Stimulated activated memory B cell treated with anti-CD40 and anti-IgM and Interleukin-4, amounts not matched to agents 10 μg/mL and 1 μg/mL and 100 μg/mL, for 72 hours (primary cell): ENCODE measurements at regions not wholly inside any gene's neighbourhood (a gene's known extent, or its start where the extent isn't known, plus 50 kb on each side); places are given as distances from the start of the nearest gene placed in this dataset.
"Not testable (repeated sequence)": the region's sequence is repeated elsewhere in the genome, so short reads cannot be mapped to it uniquely, and the experiment has no call there.

Experiments
- ATAC-seq: fragments of 150-1000 bp; cut with Tn5 transposase; 2 replicates; pipeline ENCODE4 v1.10.0; 2021
- H3K27ac Mint-ChIP-seq: one replicate; pipeline ENCODE4 v1.8.0; 2022; ENCODE audit warnings: mild to moderate bottlenecking, mixed read lengths
- H3K27me3 Mint-ChIP-seq: one replicate; pipeline ENCODE4 v1.8.0; 2022; ENCODE audit warnings: mixed read lengths
- H3K36me3 Mint-ChIP-seq: one replicate; pipeline ENCODE4 v1.8.0; 2022; ENCODE audit warnings: mixed read lengths
- H3K4me1 Mint-ChIP-seq: one replicate; pipeline ENCODE4 v1.8.0; 2022; ENCODE audit warnings: mixed read lengths
- H3K4me3 Mint-ChIP-seq: one replicate; pipeline ENCODE4 v1.8.0; 2022; ENCODE audit warnings: mild to moderate bottlenecking, moderate library complexity, mixed read lengths
- H3K9me3 Mint-ChIP-seq: one replicate; pipeline ENCODE4 v1.8.0; 2022; ENCODE audit warnings: mixed read lengths

- Mint-ChIP-seq H3K4me1 (no peaks in the 10 kb centered on the region), H3K4me3 (no peak overlapping the region), H3K9me3 (peaks cover 2% of the 10 kb centered on the region), H3K36me3 (no peaks in the 10 kb centered on the region), H3K27me3 (no peaks in the 10 kb centered on the region), H3K27ac (no peak overlapping the region)
- no peak for ATAC-seq
These were observed 301.9 kb downstream of the PTH2R start for GRCh38 chr2:208708486-208708885.

- Mint-ChIP-seq H3K9me3 (no peaks in the 10 kb centered on the region), H3K36me3 (no peaks in the 10 kb centered on the region), H3K27me3 (no peaks in the 10 kb centered on the region), H3K27ac (no peak overlapping the region), H3K4me3 (no peak overlapping the region), H3K4me1 (no peaks in the 10 kb centered on the region)
- ATAC-seq = no peak
These were observed 305.0 kb downstream of the PTH2R start for GRCh38 chr2:208711598-208711997.

- Mint-ChIP-seq H3K27me3 (no peaks in the 10 kb centered on the region), H3K9me3 (no peaks in the 10 kb centered on the region), H3K27ac (no peak overlapping the region), H3K4me3 (no peak overlapping the region), H3K4me1 (no peaks in the 10 kb centered on the region), H3K36me3 (no peaks in the 10 kb centered on the region)
- no peak for ATAC-seq
These were observed 306.6 kb downstream of the PTH2R start for GRCh38 chr2:208713066-208713745.

- Mint-ChIP-seq H3K4me1 (no peaks in the 10 kb centered on the region), H3K27ac (no peak overlapping the region), H3K27me3 (no peaks in the 10 kb centered on the region), H3K36me3 (no peaks in the 10 kb centered on the region), H3K9me3 (no peaks in the 10 kb centered on the region), H3K4me3 (no peak overlapping the region)
- ATAC-seq = no peak
These were observed 312.2 kb downstream of the PTH2R start for GRCh38 chr2:208718828-208719227.

GRCh38 chr2:208722731-208723130, 316.1 kb downstream of the PTH2R start:
- no peak for ATAC-seq
- H3K4me3 Mint-ChIP-seq = no peak overlapping the region
- no peaks in the 10 kb centered on the region for H3K27me3 Mint-ChIP-seq
- no peaks in the 10 kb centered on the region for H3K4me1 Mint-ChIP-seq
- H3K9me3 Mint-ChIP-seq = no peaks in the 10 kb centered on the region
- no peak overlapping the region for H3K27ac Mint-ChIP-seq
- no peaks in the 10 kb centered on the region for H3K36me3 Mint-ChIP-seq

GRCh38 chr2:208725280-208725679, 318.7 kb downstream of the PTH2R start:
- no peaks in the 10 kb centered on the region for H3K36me3 Mint-ChIP-seq
- no peaks in the 10 kb centered on the region for H3K4me1 Mint-ChIP-seq
- H3K27ac Mint-ChIP-seq = no peak overlapping the region
- H3K9me3 Mint-ChIP-seq = no peaks in the 10 kb centered on the region
- no peaks in the 10 kb centered on the region for H3K27me3 Mint-ChIP-seq
- ATAC-seq = no peak
- no peak overlapping the region for H3K4me3 Mint-ChIP-seq

- H3K36me3 Mint-ChIP-seq = no peaks in the 10 kb centered on the region
- no peaks in the 10 kb centered on the region for H3K4me1 Mint-ChIP-seq
- no peak overlapping the region for H3K27ac Mint-ChIP-seq
- no peak for ATAC-seq
- no peaks in the 10 kb centered on the region for H3K27me3 Mint-ChIP-seq
- no peak overlapping the region for H3K4me3 Mint-ChIP-seq
- H3K9me3 Mint-ChIP-seq = no peaks in the 10 kb centered on the region
These were observed 319.6 kb downstream of the PTH2R start for GRCh38 chr2:208726242-208726641.

GRCh38 chr2:208751663-208752415, 345.2 kb downstream of the PTH2R start:
- ATAC-seq = not testable (repeated sequence)

GRCh38 chr2:208757364-208757763, 350.8 kb downstream of the PTH2R start:
- Mint-ChIP-seq H3K4me3 (no peak overlapping the region), H3K36me3 (no peaks in the 10 kb centered on the region), H3K27ac (no peak overlapping the region), H3K4me1 (no peaks in the 10 kb centered on the region), H3K27me3 (no peaks in the 10 kb centered on the region), H3K9me3 (peaks cover 13% of the 10 kb centered on the region)
- ATAC-seq = no peak

More at GRCh38 chr2:208751663-208752415, 345.2 kb downstream of the PTH2R start:
- H3K27me3 Mint-ChIP-seq, H3K4me1 Mint-ChIP-seq, H3K4me3 Mint-ChIP-seq, H3K27ac Mint-ChIP-seq, H3K36me3 Mint-ChIP-seq: not testable (repeated sequence)
- H3K9me3 Mint-ChIP-seq = peaks cover 19% of the 10 kb centered on the region

- not testable (repeated sequence) for H3K27ac Mint-ChIP-seq, ATAC-seq, H3K4me3 Mint-ChIP-seq, H3K27me3 Mint-ChIP-seq, H3K4me1 Mint-ChIP-seq, H3K36me3 Mint-ChIP-seq, H3K9me3 Mint-ChIP-seq
These were observed 366.5 kb downstream of the PTH2R start for GRCh38 chr2:208773074-208773473.

- Mint-ChIP-seq H3K27ac (no peak overlapping the region), H3K9me3 (peaks cover 5% of the 10 kb centered on the region), H3K4me1 (no peaks in the 10 kb centered on the region), H3K27me3 (no peaks in the 10 kb centered on the region), H3K4me3 (no peak overlapping the region), H3K36me3 (no peaks in the 10 kb centered on the region)
- no peak for ATAC-seq
These were observed 374.6 kb downstream of the PTH2R start for GRCh38 chr2:208781166-208781565.

GRCh38 chr2:208782097-208782496, 375.5 kb downstream of the PTH2R start:
- H3K36me3 Mint-ChIP-seq = no peaks in the 10 kb centered on the region
- H3K27ac Mint-ChIP-seq = no peak overlapping the region
- H3K27me3 Mint-ChIP-seq = no peaks in the 10 kb centered on the region
- ATAC-seq = no peak
- H3K4me3 Mint-ChIP-seq = no peak overlapping the region
- H3K9me3 Mint-ChIP-seq = no peaks in the 10 kb centered on the region
- no peaks in the 10 kb centered on the region for H3K4me1 Mint-ChIP-seq

GRCh38 chr2:208783184-208783583, 376.6 kb downstream of the PTH2R start:
- no peaks in the 10 kb centered on the region for H3K27me3 Mint-ChIP-seq
- no peaks in the 10 kb centered on the region for H3K36me3 Mint-ChIP-seq
- ATAC-seq = no peak
- no peak overlapping the region for H3K4me3 Mint-ChIP-seq
- no peaks in the 10 kb centered on the region for H3K9me3 Mint-ChIP-seq
- H3K4me1 Mint-ChIP-seq = no peaks in the 10 kb centered on the region
- no peak overlapping the region for H3K27ac Mint-ChIP-seq

- H3K27ac Mint-ChIP-seq, H3K4me1 Mint-ChIP-seq, ATAC-seq, H3K9me3 Mint-ChIP-seq, H3K36me3 Mint-ChIP-seq, H3K27me3 Mint-ChIP-seq, H3K4me3 Mint-ChIP-seq: not testable (repeated sequence)
These were observed 378.2 kb downstream of the PTH2R start for GRCh38 chr2:208784774-208785173.

GRCh38 chr2:208791257-208791656, 384.7 kb downstream of the PTH2R start:
- no peaks in the 10 kb centered on the region for H3K9me3 Mint-ChIP-seq
- H3K27me3 Mint-ChIP-seq = no peaks in the 10 kb centered on the region
- H3K4me1 Mint-ChIP-seq = no peaks in the 10 kb centered on the region
- H3K36me3 Mint-ChIP-seq = no peaks in the 10 kb centered on the region
- H3K27ac Mint-ChIP-seq = no peak overlapping the region
- no peak for ATAC-seq
- no peak overlapping the region for H3K4me3 Mint-ChIP-seq

- Mint-ChIP-seq H3K27ac (no peak overlapping the region), H3K4me3 (no peak overlapping the region), H3K27me3 (no peaks in the 10 kb centered on the region), H3K4me1 (no peaks in the 10 kb centered on the region), H3K9me3 (no peaks in the 10 kb centered on the region), H3K36me3 (no peaks in the 10 kb centered on the region)
- no peak for ATAC-seq
These were observed 386.2 kb downstream of the PTH2R start for GRCh38 chr2:208792766-208793165.
